Large intestine (tissue), 3 donors: ENCODE measurements at regions not wholly inside any gene's neighbourhood (a gene's known extent, or its start where the extent isn't known, plus 50 kb on each side); places are given as distances from the start of the nearest gene placed in this dataset.

Experiments
- DNase-seq, 2 donors: peaks; one replicate each; pipeline versions ENCODE4 v3.0.0 to v3.0.0-alpha.2; 2013
- H3K27ac ChIP-seq: one replicate; pipeline ENCODE4 v1.5.1; 2013; ENCODE audit warnings: low read length
- H3K27me3 ChIP-seq: 2 replicates; pipeline ENCODE4 v1.6.1; 2013; ENCODE audit warnings: low read length; ENCODE audit not compliant: control insufficient read depth, insufficient read depth
- H3K36me3 ChIP-seq: 2 replicates; pipeline ENCODE4 v1.6.1; 2013; ENCODE audit warnings: low read length; ENCODE audit not compliant: control insufficient read depth, insufficient read depth
- H3K4me1 ChIP-seq: one replicate; pipeline ENCODE4 v1.6.1; 2013; ENCODE audit warnings: low read length; ENCODE audit not compliant: control insufficient read depth, insufficient read depth
- H3K4me3 ChIP-seq: one replicate; pipeline ENCODE4 v1.5.1; 2013; ENCODE audit warnings: low read length
- H3K9me3 ChIP-seq: one replicate; pipeline ENCODE4 v1.6.1; 2013; ENCODE audit warnings: mild to moderate bottlenecking, low read depth, low read length, moderate library complexity; ENCODE audit not compliant: control insufficient read depth
- WGBS: methylation state at CpG from one replicate; pipeline ENCODE4 v1.1.5; 2013; ENCODE audit warnings: low lambda C conversion rate; ENCODE audit not compliant: insufficient coverage; 5-methylcytosine and 5-hydroxymethylcytosine counted together

DNA sequence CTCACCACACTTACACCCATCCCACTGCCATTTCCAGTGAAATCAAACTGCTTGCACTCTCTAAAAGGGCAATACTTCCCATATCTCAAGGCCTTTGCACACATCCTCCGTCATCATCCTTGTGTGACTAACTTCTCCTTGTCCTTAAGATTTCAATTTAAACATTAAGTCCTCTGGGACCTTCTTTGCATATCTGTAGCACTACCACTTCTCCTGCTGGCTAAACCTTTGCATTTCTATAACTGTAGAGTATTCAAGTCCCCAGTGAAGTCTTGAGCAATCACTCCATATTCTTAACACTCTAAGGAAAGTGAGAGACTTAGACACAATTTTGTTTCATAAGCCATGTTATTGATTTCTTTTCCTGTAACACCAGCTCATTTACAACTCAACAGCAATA lies 136.8 kb upstream of the EPHA4 start:
- Histone ChIP-seq H3K4me3 (no peak overlapping the region), H3K27ac (no peak overlapping the region), H3K36me3 (no peaks in the 10 kb centered on the region), H3K9me3 (no peaks in the 10 kb centered on the region), H3K27me3 (no peaks in the 10 kb centered on the region), H3K4me1 (no peaks in the 10 kb centered on the region)
- DNase-seq = no peak
- WGBS = no CpG with 5 or more reads among the region's 1 CpG

- Histone ChIP-seq H3K4me3 (no peak overlapping the region), H3K27ac (no peak overlapping the region), H3K27me3 (no peaks in the 10 kb centered on the region), H3K4me1 (no peaks in the 10 kb centered on the region), H3K36me3 (no peaks in the 10 kb centered on the region), H3K9me3 (no peaks in the 10 kb centered on the region)
- DNase-seq = no peak
- 84% methylated on average over 2 of the region's 6 CpGs for WGBS
Observed at GRCh38 chr2:221705185-221705877, 133.2 kb upstream of the EPHA4 start.

- H3K27me3 ChIP-seq = no peaks in the 10 kb centered on the region
- no peak overlapping the region for H3K4me3 ChIP-seq
- H3K27ac ChIP-seq = no peak overlapping the region
- H3K9me3 ChIP-seq = no peaks in the 10 kb centered on the region
- no peaks in the 10 kb centered on the region for H3K36me3 ChIP-seq
- 79% methylated on average over 2 of the region's 8 CpGs for WGBS
- no peaks in the 10 kb centered on the region for H3K4me1 ChIP-seq
- no peak for DNase-seq
Observed at GRCh38 chr2:221704442-221704841, 132.3 kb upstream of the EPHA4 start.

DNA sequence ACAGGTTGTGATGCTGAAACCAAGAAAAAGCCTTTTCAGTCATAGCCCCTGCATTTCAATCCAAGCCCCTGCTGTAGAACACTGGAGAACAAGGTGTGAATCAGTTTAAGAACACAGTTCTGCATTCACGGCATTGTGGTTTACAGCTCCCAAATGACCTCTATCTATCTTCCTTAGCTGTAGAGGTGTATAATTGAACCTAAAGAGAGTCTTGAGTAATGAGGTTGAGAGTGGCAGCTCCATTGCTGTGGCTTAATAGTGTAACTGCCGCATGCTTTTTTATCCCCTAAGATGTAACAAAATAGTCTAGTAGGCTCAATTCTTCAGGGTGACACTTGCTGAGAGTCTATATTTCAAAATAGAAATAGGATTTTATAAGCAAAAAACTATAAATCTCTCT lies 121.3 kb upstream of the EPHA4 start:
- no peak for DNase-seq
- no peaks in the 10 kb centered on the region for H3K27me3 ChIP-seq
- H3K27ac ChIP-seq = no peak overlapping the region
- no peaks in the 10 kb centered on the region for H3K36me3 ChIP-seq
- WGBS = 100% methylated on average over 1 of the region's 2 CpGs
- no peak overlapping the region for H3K4me3 ChIP-seq
- peaks cover 3% of the 10 kb centered on the region for H3K4me1 ChIP-seq
- no peaks in the 10 kb centered on the region for H3K9me3 ChIP-seq

DNA sequence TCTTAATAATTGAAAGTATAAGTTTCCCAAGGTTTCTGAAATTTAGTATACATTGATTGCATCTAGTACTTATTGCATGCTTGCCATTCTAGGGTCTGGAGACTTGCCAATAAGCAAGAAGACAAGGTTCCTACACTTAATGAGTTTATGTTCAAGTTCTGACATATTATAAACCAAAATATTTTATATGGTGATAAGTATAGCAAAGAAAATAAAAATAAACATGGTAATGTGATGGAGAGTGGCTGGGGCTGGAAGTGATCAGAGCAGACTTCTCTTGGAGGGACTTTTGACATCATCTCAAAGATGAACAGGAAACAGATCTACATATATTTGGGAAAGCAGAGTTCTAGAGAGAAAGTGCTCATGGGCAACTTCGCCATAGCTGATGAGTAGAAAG lies 119.5 kb upstream of the EPHA4 start:
- DNase-seq = no peak
- Histone ChIP-seq H3K4me1 (peaks cover 3% of the 10 kb centered on the region), H3K27ac (no peak overlapping the region), H3K4me3 (no peak overlapping the region), H3K9me3 (no peaks in the 10 kb centered on the region), H3K36me3 (no peaks in the 10 kb centered on the region), H3K27me3 (no peaks in the 10 kb centered on the region)
- WGBS = 83% methylated on average over 1 of the region's 1 CpG

GRCh38 chr2:221689140-221689539 lies 117.0 kb upstream of the EPHA4 start:
- Histone ChIP-seq H3K27ac (no peak overlapping the region), H3K36me3 (no peaks in the 10 kb centered on the region), H3K9me3 (no peaks in the 10 kb centered on the region), H3K4me1 (no peaks in the 10 kb centered on the region), H3K4me3 (no peak overlapping the region), H3K27me3 (no peaks in the 10 kb centered on the region)
- WGBS = 65% methylated on average over 7 of the region's 7 CpGs
- no peak for DNase-seq

GRCh38 chr2:221680548-221680947 lies 108.4 kb upstream of the EPHA4 start:
- H3K27me3 ChIP-seq = no peaks in the 10 kb centered on the region
- H3K9me3 ChIP-seq = no peaks in the 10 kb centered on the region
- no peak for DNase-seq
- no peak overlapping the region for H3K27ac ChIP-seq
- no peak overlapping the region for H3K4me3 ChIP-seq
- H3K36me3 ChIP-seq = no peaks in the 10 kb centered on the region
- no peaks in the 10 kb centered on the region for H3K4me1 ChIP-seq

DNA sequence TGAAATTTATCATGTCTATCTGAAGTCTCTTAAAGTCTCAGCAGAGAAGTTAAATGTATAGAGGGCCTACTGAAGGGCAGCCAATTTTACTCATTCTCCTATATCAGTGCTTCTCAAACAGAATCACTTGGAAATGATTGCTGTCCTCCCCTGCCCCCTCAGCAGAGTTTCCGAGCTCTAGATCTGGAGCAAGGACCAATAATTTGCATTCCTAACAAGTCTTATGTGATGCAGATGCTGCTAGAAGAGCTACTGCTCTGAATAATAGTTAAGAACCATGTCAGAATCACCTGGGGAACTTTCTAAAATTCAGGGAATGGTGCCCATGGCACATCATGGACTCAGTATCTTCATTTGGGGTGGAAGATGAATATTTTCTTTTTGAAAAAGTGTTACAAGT lies 105.6 kb upstream of the EPHA4 start:
- no peaks in the 10 kb centered on the region for H3K36me3 ChIP-seq
- no peak overlapping the region for H3K4me3 ChIP-seq
- H3K4me1 ChIP-seq = no peaks in the 10 kb centered on the region
- DNase-seq = no peak
- H3K27me3 ChIP-seq = no peaks in the 10 kb centered on the region
- H3K9me3 ChIP-seq = no peaks in the 10 kb centered on the region
- no CpG with 5 or more reads among the region's 1 CpG for WGBS
- no peak overlapping the region for H3K27ac ChIP-seq

DNA sequence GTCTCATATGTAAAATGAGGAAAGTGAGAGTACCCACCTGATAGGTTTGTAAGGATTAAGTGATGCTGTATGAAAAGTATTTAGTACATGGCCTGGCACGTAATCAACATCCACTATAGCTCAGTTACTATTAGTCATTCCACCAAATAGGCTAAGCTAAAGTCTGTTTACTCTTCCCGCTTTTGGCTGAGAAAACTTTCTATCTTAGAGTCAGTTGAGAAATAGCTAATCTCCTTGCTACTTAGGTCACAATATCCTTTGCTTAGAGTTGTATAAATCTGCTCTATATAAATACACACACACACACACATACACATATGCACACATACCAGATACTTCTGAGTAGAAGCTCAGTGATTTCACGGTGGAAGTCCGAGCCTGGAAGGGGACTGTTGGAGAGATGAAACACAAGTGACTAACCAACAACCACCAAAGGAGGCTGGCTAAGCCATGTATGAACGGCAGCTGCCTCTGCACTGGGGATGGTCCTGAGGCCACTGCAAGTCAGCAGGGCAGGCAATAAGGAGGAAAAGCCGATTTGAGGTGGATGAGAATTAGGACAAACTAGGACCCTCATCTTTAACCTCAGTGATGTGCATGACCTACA lies 104.6 kb upstream of the EPHA4 start:
- H3K27me3 ChIP-seq = no peaks in the 10 kb centered on the region
- no peaks in the 10 kb centered on the region for H3K4me1 ChIP-seq
- no peaks in the 10 kb centered on the region for H3K9me3 ChIP-seq
- H3K36me3 ChIP-seq = no peaks in the 10 kb centered on the region
- WGBS = no CpG with 5 or more reads among the region's 6 CpGs
- no peak overlapping the region for H3K4me3 ChIP-seq
- DNase-seq = no peak
- H3K27ac ChIP-seq = no peak overlapping the region

- no peak for DNase-seq
- Histone ChIP-seq H3K4me1 (no peaks in the 10 kb centered on the region), H3K27ac (no peak overlapping the region), H3K27me3 (no peaks in the 10 kb centered on the region), H3K36me3 (no peaks in the 10 kb centered on the region), H3K4me3 (no peak overlapping the region), H3K9me3 (no peaks in the 10 kb centered on the region)
- WGBS = 80% methylated on average over 1 of the region's 5 CpGs
Observed at GRCh38 chr2:221675201-221675908, 103.3 kb upstream of the EPHA4 start.
